AG04450 (cell line): ENCODE measurements at regions not wholly inside any gene's neighbourhood (a gene's known extent, or its start where the extent isn't known, plus 50 kb on each side); places are given as distances from the start of the nearest gene placed in this dataset.

ENCODE experiments used
- CTCF ChIA-PET: fragments of 300-600, 350-600 bp; formaldehyde crosslinking; extraction: SDS; loops from one replicate; lab custom pipeline; 2022; ENCODE audit warnings: antibody characterized with exemption, inconsistent platforms; lab: Charles Lee
- POLR2A ChIA-PET: fragments of 350-600 bp; formaldehyde crosslinking; extraction: SDS; loops from one replicate; lab custom pipeline; 2021; ENCODE audit warnings: antibody characterized with exemption, inconsistent platforms; lab: Yijun Ruan, JAX
- DNase-seq: peaks from one replicate; pipeline ENCODE4 v3.0.0-alpha.2; 2011; ENCODE audit warnings: low read depth, low spot score
- H3K27ac ChIP-seq: one replicate; pipeline ENCODE4 v1.5.1; 2012; ENCODE audit warnings: low read depth, low read length, control low read depth
- H3K27me3 ChIP-seq: one replicate; pipeline ENCODE4 v1.6.0; 2012; ENCODE audit warnings: low read length; ENCODE audit not compliant: control insufficient read depth, insufficient read depth
- H3K4me3 ChIP-seq: 2 replicates; pipeline ENCODE4 v1.5.1; 2011; ENCODE audit warnings: mild to moderate bottlenecking, low read depth, low read length, control low read depth
- H3K9me3 ChIP-seq: 2 replicates; pipeline ENCODE4 v1.5.1; 2012; ENCODE audit warnings: low read length; ENCODE audit not compliant: control insufficient read depth, insufficient read depth
- TF ChIP-seq, protein P1 (sequence below): IDR thresholded peaks from 2 replicates; pipeline ENCODE4 v1.5.1; 2011; ENCODE audit warnings: low read depth, low read length, control low read depth, inconsistent platforms

GRCh38 chr6:71720705-71721104 is 165.6 kb upstream of the RIMS1 start:
- CTCF ChIA-PET: interaction anchor here (0.5 to 1.0 kb wide), 2 partner anchors 12 to 585 kb away, joined by 3 read pairs; no protein-coding TSS in a partner anchor
- POLR2A ChIA-PET: no interaction called here

GRCh38 chr6:71721642-71722041 is 164.7 kb upstream of the RIMS1 start:
- TF ChIP-seq, protein P1, sequence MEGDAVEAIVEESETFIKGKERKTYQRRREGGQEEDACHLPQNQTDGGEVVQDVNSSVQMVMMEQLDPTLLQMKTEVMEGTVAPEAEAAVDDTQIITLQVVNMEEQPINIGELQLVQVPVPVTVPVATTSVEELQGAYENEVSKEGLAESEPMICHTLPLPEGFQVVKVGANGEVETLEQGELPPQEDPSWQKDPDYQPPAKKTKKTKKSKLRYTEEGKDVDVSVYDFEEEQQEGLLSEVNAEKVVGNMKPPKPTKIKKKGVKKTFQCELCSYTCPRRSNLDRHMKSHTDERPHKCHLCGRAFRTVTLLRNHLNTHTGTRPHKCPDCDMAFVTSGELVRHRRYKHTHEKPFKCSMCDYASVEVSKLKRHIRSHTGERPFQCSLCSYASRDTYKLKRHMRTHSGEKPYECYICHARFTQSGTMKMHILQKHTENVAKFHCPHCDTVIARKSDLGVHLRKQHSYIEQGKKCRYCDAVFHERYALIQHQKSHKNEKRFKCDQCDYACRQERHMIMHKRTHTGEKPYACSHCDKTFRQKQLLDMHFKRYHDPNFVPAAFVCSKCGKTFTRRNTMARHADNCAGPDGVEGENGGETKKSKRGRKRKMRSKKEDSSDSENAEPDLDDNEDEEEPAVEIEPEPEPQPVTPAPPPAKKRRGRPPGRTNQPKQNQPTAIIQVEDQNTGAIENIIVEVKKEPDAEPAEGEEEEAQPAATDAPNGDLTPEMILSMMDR: no peak
- Histone ChIP-seq H3K9me3 (no peaks in the 10 kb centered on the region), H3K4me3 (no peak overlapping the region), H3K27me3 (no peaks in the 10 kb centered on the region), H3K27ac (no peak overlapping the region)
- DNase-seq: no peak
- ChIA-PET CTCF (no interaction called here), POLR2A (no interaction called here)

More at GRCh38 chr6:71720705-71721104, 165.6 kb upstream of the RIMS1 start:
- H3K4me3 ChIP-seq: no peak overlapping the region
- no peak overlapping the region for H3K27ac ChIP-seq
- no peaks in the 10 kb centered on the region for H3K27me3 ChIP-seq
- H3K9me3 ChIP-seq: no peaks in the 10 kb centered on the region
- TF ChIP-seq, protein P1: no peak
- no peak for DNase-seq

DNA sequence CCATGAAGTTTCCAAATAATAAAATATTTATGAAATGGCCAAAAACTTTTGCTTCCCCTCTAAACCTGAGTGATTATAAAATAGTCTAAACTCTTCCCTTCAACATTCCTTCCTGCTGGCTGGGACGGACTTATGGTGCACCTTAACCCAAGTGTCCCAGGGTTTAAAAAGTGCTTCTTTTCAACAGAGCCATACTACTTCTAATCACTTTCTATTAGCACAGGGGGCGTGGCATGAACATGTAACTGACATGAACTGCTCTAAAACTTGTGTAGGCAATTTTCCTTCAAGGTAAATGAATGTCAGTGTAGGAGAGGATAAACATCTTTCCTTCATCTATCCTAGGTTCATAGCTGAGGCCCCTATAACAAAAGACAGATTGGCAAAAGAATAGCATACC is 163.6 kb upstream of the RIMS1 start:
- H3K27ac ChIP-seq: no peak overlapping the region
- TF ChIP-seq, protein P1: no peak
- ChIA-PET POLR2A (no interaction called here), CTCF (no interaction called here)
- no peaks in the 10 kb centered on the region for H3K27me3 ChIP-seq
- DNase-seq: no peak
- no peak overlapping the region for H3K4me3 ChIP-seq
- no peaks in the 10 kb centered on the region for H3K9me3 ChIP-seq

DNA sequence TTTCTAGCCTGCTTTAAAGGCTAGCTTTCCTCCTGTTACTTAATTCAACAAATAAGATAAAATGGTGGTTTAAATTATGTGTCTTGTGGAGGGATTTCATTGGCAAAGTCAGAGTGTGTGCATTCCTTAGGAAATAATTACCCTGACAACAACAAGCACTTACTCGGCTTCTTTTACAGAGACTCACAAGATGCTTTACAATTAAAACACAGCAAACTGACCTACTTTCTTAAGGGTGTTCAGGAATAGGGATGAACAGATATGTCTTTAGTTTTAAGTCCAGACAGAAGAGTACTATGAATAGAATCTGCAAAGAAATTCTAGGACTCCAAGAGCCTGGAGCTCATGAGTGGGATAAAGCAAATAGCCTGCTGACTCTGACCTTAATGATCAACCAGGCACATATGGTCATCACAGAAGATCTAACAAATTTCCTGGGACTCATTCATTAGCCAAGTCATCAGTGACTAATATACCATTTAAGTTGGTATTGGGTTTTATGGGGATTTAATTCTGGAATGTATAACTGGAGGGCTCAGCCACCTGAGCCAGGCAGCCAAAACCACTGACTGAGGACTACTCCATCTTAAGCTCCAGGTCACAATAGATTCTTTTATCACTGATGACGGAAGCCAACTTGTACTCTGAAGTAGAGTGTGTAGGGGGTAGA is 161.8 kb upstream of the RIMS1 start:
- TF ChIP-seq, protein P1: no peak
- no peak for DNase-seq
- H3K9me3 ChIP-seq: no peaks in the 10 kb centered on the region
- no peaks in the 10 kb centered on the region for H3K27me3 ChIP-seq
- POLR2A ChIA-PET: no interaction called here
- CTCF ChIA-PET: interaction anchor here (0.6 kb wide), 1 partner anchor 68 kb away, joined by 5 read pairs; no protein-coding TSS in a partner anchor
- no peak overlapping the region for H3K4me3 ChIP-seq
- no peak overlapping the region for H3K27ac ChIP-seq

DNA sequence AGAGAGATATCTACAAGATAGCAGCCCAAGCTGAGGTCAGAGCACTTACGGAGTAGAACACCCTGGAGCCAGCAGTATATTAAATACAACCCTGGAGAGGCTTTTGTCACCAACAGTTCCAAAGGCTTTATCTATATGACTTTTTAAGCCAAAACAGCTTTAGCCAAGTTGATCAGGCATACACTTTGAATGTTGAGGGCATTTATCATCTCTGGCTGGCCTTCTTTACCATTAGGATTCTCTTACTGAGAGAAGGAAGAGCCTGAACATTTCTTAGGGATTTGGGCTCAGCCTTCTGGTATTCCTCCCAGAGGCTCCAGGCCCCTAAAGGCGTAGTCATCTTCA is 161.3 kb upstream of the RIMS1 start:
- H3K27me3 ChIP-seq: no peaks in the 10 kb centered on the region
- H3K27ac ChIP-seq: no peak overlapping the region
- no peak overlapping the region for H3K4me3 ChIP-seq
- H3K9me3 ChIP-seq: no peaks in the 10 kb centered on the region
- no peak for DNase-seq
- POLR2A ChIA-PET: no interaction called here
- TF ChIP-seq, protein P1: no peak
- CTCF ChIA-PET: no interaction called here
